Upper lobe of left lung (tissue), 4 donors: ENCODE measurements at regions not wholly inside any gene's neighbourhood (a gene's known extent, or its start where the extent isn't known, plus 50 kb on each side); places are given as distances from the start of the nearest gene placed in this dataset.

Experiments
- CTCF ChIP-seq, 6 experiments: fragments of 450-650 bp in 4 of 6; fragments of 200-600 bp in 2 of 6; sonication (generic) in 2 of 6; IDR thresholded peaks; one replicate each; pipeline ENCODE4 v1.5.1; 2016 to 2019; ENCODE audit warnings: antibody characterized with exemption in 6 of 6
- EP300 ChIP-seq, 4 donors: sonication (generic); formaldehyde crosslinking; IDR thresholded peaks; one replicate each; pipeline ENCODE4 v1.5.1; 2017; ENCODE audit warnings: antibody characterized with exemption in 4 of 4, control low read depth in 2 of 4
- POLR2A ChIP-seq, 4 donors: fragments of 450-650 bp; IDR thresholded peaks; one replicate each; pipeline ENCODE4 v1.5.1; 2016 to 2017; ENCODE audit warnings: antibody characterized with exemption in 4 of 4, mild to moderate bottlenecking in 2 of 4
- POLR2AphosphoS5 ChIP-seq, 2 donors: sonication (generic); formaldehyde crosslinking; IDR thresholded peaks; one replicate each; pipeline ENCODE4 v1.5.1; 2017; ENCODE audit warnings: antibody characterized with exemption in 2 of 2

- TF ChIP-seq CTCF (IDR thresholded peaks at IDR 0.05) (no peak), POLR2A (IDR thresholded peaks at IDR 0.05) (no peak), POLR2AphosphoS5 (IDR thresholded peaks at IDR 0.05) (no peak), EP300 (IDR thresholded peaks at IDR 0.05) (no peak)
These were observed 262.4 kb upstream of the DAB1 start for GRCh38 chr1:57686306-57686705.
